ENCODE measurements at regions not wholly inside any gene's neighbourhood (a gene's known extent, or its start where the extent isn't known, plus 50 kb on each side); places are given as distances from the start of the nearest gene placed in this dataset.
"Not testable (repeated sequence)": the region's sequence is repeated elsewhere in the genome, so short reads cannot be mapped to it uniquely, and the experiment has no call there.

GRCh38 chr2:91511166-91511565, 2819.7 kb downstream of the RPIA start:
- not testable (repeated sequence) for DNase-seq (ENCODE audit: low read depth); H3K4me3 ChIP-seq (replicated peaks; ENCODE audit: low read depth, low read length)

GRCh38 chr2:91515966-91516365, 2824.5 kb downstream of the RPIA start:
- DNase-seq (ENCODE audit: low read depth); H3K4me3 ChIP-seq (replicated peaks; ENCODE audit: low read depth, low read length): not testable (repeated sequence)

DNA sequence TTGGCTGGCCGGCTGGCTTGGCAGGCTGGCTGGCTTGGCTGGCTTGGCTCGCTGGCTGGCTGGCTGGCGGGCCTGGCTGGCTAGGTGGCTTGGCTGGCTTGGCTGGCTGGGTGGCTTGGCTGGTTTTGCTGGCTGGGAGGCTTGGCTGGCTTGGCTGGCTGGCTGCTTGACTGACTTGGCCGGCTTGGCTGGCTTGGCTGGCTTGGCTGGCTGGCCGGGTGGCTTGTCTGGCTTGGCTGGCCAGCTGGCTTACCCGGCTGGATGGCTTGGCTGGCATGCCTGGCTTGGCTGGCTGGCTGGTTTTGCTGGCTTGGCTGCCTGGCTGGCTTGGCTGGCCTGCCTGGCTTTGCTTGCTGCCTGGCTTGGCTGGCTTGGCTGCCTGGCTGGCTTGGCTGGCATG, 2825.2 kb downstream of the RPIA start:
- DNase-seq (ENCODE audit: low read depth); H3K4me3 ChIP-seq (replicated peaks; ENCODE audit: low read depth, low read length): not testable (repeated sequence)

DNA sequence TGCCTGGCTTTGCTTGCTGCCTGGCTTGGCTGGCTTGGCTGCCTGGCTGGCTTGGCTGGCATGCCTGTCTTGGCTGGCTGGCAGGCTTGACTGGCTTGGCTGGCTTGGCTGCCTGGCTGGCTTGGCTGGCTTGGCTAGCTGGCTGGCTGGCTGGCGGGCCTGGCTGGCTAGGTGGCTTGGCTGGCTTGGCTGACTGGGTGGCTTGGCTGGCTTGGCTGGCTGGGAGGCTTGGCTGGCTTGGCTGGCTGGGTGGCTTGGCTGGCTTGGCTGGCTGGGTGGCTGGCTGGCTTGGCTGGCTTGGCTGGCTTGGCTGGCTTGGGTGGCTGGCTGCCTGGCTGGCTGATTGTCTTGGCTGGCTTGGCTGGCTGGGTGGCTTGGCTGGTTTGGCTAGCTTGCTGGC, 2826.4 kb downstream of the RPIA start:
- DNase-seq (ENCODE audit: low read depth); H3K4me3 ChIP-seq (replicated peaks; ENCODE audit: low read depth, low read length): not testable (repeated sequence)

DNA sequence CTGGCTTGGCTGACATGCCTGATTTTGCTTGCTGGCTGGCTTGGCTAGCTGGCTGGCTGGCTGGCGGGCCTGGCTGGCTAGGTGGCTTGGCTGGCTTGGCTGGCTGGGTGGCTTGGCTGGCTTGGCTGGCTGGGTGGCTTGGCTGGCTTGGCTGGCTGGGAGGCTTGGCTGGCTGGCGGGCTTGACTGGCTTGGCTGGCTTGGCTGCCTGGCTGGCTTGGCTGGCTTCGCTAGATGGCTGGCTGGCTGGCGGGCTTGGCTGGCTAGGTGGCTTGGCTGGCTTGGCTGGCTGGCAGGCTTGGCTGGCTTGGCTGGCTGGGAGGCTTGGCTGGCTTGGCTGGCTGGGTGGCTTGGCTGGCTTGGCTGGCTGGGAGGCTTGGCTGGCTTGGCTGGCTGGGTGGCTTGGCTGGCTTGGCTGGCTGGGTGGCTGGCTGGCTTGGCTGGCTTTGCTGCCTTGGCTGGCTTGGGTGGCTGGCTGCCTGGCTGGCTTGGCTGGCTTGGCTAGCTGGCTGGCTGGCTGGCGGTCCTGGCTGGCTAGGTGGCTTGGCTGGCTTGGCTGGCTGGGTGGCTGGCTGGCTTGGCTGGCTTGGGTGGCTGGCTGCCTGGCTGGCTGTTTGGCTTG, 2827.0 kb downstream of the RPIA start:
- not testable (repeated sequence) for H3K4me3 ChIP-seq (replicated peaks; ENCODE audit: low read depth, low read length); DNase-seq (ENCODE audit: low read depth)

DNA sequence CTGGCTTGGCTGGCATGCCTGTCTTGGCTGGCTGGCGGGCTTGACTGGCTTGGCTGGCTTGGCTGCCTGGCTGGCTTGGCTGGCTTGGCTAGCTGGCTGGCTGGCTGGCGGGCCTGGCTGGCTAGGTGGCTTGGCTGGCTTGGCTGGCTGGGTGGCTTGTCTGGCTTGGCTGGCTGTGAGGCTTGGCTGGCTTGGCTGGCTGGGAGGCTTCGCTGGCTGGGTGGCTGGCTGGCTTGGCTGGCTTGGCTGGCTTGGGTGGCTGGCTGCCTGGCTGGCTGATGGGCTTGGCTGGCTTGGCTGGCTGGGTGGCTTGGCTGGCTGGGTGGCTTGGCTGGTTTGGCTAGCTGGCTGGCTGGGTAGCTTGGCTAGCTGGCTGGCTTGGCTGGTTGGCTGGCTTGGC, 2827.9 kb downstream of the RPIA start:
- not testable (repeated sequence) for H3K4me3 ChIP-seq (replicated peaks; ENCODE audit: low read depth, low read length); DNase-seq (ENCODE audit: low read depth)

GRCh38 chr2:91519914-91520313, 2828.4 kb downstream of the RPIA start:
- not testable (repeated sequence) for DNase-seq (ENCODE audit: low read depth); H3K4me3 ChIP-seq (replicated peaks; ENCODE audit: low read depth, low read length)

DNA sequence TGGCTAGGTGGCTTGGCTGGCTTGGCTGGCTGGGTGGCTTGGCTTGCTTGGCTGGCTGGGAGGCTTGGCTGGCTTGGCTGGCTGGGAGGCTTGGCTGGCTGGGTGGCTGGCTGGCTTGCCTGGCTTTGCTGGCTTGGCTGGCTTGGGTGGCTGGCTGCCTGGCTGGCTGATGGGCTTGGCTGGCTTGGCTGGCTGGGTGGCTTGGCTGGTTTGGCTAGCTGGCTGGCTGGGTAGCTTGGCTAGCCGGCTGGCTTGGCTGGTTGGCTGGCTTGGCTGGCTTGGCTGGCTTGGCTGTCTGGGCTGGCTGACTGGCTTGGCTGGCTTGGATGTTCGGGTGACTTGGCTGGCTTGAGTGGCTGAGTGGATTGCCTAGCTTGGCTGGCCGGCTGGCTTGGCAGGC, 2829.1 kb downstream of the RPIA start:
- H3K4me3 ChIP-seq (replicated peaks; ENCODE audit: low read depth, low read length); DNase-seq (ENCODE audit: low read depth): not testable (repeated sequence)

DNA sequence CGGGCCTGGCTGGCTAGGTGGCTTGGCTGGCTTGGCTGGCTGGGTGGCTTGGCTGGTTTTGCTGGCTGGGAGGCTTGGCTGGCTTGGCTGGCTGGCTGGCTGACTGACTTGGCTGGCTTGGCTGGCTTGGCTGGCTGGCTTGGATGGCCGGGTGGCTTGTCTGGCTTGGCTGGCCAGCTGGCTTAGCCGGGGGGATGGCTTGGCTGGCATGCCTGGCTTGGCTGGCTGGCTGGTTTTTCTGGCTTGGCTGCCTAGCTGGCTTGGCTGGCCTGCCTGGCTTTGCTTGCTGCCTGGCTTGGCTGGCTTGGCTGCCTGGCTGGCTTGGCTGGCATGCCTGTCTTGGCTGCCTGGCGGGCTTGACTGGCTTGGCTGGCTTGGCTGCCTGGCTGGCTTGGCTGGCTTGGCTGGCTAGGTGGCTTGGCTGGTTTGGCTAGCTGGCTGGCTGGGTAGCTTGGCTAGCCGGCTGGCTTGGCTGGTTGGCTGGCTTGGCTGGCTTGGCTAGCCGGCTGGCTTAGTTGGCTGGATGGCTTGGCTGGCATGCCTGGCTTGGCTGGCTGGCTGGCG, 2829.6 kb downstream of the RPIA start:
- not testable (repeated sequence) for DNase-seq (ENCODE audit: low read depth); H3K4me3 ChIP-seq (replicated peaks; ENCODE audit: low read depth, low read length)

- not testable (repeated sequence) for DNase-seq (ENCODE audit: low read depth); H3K4me3 ChIP-seq (replicated peaks; ENCODE audit: low read depth, low read length)
Measured at GRCh38 chr2:91521944-91522343, 2830.5 kb downstream of the RPIA start.

DNA sequence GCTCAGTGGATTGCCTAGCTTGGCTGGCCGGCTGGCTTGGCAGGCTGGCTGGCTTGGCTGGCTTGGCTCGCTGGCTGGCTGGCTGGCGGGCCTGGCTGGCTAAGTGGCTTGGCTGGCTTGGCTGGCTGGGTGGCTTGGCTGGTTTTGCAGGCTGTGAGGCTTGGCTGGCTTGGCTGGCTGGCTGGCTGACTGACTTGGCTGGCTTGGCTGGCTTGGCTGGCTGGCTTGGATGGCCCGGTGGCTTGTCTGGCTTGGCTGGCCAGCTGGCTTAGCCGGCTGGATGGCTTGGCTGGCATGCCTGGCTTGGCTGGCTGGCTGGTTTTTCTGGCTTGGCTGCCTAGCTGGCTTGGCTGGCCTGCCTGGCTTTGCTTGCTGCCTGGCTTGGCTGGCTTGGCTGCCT, 2831.4 kb downstream of the RPIA start:
- not testable (repeated sequence) for H3K4me3 ChIP-seq (replicated peaks; ENCODE audit: low read depth, low read length)

DNA sequence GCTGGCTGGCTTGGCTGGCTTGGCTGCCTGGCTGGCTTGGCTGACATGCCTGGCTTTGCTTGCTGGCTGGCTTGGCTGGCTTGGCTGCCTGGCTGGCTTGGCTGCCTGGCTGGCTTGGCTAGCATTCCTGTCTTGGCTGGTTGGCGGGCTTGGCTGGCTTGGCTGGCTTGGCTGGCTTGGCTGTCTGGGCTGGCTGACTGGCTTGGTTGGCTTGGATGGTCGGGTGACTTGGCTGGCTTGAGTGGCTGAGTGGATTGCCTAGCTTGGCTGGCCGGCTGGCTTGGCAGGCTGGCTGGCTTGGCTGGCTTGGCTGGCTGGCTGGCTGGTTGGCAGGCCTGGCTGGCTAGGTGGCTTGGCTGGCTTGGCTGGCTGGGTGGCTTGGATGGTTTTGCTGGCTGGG, 2832.3 kb downstream of the RPIA start:
- H3K4me3 ChIP-seq (replicated peaks; ENCODE audit: low read depth, low read length); DNase-seq (ENCODE audit: low read depth): not testable (repeated sequence)

More for the DNA sequence above, 2831.4 kb downstream of the RPIA start:
- not testable (repeated sequence) for DNase-seq (ENCODE audit: low read depth)

DNA sequence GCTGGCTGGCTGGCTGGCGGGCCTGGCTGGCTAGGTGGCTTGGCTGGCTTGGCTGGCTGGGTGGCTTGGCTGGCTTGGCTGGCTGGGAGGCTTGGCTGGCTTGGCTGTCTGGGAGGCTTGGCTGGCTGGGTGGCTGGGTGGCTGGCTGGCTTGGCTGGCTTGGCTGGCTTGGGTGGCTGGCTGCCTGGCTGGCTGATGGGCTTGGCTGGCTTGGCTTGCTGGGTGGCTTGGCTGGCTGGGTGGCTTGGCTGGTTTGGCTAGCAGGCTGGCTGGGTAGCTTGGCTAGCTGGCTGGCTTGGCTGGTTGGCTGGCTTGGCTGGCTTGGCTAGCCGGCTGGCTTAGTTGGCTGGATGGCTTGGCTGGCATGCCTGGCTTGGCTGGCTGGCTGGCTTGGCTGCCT, 2834.1 kb downstream of the RPIA start:
- H3K4me3 ChIP-seq (replicated peaks; ENCODE audit: low read depth, low read length); DNase-seq (ENCODE audit: low read depth): not testable (repeated sequence)

- DNase-seq (ENCODE audit: low read depth); H3K4me3 ChIP-seq (replicated peaks; ENCODE audit: low read depth, low read length): not testable (repeated sequence)
Measured at GRCh38 chr2:91526083-91526482, 2834.6 kb downstream of the RPIA start.

DNA sequence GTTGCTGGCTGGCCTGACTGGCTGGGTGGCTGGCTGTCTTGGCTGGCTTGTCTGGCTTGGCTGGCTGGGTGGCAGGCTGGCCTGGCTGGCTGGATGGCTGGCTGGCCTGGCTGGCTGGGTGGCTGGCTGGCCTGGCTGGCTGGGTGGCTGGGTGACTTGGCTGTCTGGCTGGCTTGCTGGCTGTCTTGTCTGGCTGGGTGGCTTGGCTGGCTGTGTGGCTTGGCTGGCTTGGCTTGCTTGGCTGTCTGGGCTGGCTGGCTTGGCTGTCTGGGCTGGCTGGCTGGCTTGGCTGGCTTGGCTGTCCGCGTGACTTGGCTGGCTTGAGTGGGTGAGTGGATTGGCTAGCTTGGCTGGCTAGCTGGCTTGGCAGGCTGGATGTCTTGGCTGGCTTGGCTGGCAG, 2835.6 kb downstream of the RPIA start:
- not testable (repeated sequence) for H3K4me3 ChIP-seq (replicated peaks; ENCODE audit: low read depth, low read length); DNase-seq (ENCODE audit: low read depth)

GRCh38 chr2:91527491-91528031, 2836.1 kb downstream of the RPIA start:
- H3K4me3 ChIP-seq (replicated peaks; ENCODE audit: low read depth, low read length); DNase-seq (ENCODE audit: low read depth): not testable (repeated sequence)

GRCh38 chr2:91528361-91528760, 2836.9 kb downstream of the RPIA start:
- not testable (repeated sequence) for H3K4me3 ChIP-seq (replicated peaks; ENCODE audit: low read depth, low read length); DNase-seq (ENCODE audit: low read depth)

- not testable (repeated sequence) for H3K4me3 ChIP-seq (replicated peaks; ENCODE audit: low read depth, low read length); DNase-seq (ENCODE audit: low read depth)
Measured at GRCh38 chr2:91536109-91536508, 2844.6 kb downstream of the RPIA start.

DNA sequence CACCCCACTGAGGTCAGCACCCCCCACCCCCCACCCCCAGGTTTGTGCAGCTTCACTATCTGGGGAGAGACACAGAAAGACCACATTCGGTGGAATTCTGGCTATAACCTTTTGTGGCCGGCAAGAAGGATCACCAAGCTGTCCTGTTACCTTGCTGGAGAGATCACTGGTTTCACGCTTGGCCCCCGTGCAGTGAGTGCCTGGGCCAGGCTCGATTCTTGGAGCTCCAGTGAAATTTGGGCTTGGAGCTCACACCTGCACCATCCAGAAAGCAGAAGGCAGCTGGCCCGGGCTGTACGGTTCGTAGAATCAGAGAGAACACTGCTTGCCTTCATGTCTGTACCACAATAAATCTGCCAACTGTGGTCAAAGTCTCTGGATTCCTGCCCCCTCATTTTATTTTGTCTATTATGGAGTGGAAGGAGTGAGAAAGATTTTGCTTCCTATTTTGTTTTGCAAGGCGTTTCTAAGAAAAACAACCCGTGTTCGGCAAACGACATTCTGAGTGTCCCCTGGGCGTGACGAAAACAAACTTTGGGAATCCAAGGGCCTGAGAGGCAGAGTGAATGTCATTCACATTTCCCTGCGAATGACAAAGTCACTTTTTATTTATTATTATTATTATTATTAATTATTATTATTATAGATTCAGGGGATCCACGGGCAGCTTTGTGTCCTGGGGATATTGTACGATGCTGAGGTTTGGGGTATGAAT, 2845.2 kb downstream of the RPIA start:
- DNase-seq (ENCODE audit: low read depth); H3K4me3 ChIP-seq (replicated peaks; ENCODE audit: low read depth, low read length): not testable (repeated sequence)

DNA sequence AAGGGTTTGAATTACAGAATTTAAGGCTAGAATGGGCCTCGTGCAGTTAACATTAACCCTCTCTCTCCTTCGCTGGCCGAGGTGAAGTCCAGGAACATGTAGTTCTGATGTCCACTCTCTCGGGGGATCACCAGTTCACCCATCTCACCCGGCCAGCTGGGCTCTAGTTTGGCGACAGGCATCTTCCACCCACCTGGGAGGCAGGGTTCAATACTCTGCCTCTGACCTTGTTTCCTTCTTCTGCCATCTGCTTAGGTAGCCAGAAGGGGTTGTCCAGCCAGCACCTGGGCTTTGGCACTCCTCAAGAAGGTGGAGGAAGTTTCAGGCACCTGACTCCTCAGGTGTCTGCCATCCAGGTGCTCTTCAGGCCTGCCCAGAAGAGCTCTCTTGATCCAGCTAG, 2857.8 kb downstream of the RPIA start:
- not testable (repeated sequence) for H3K4me3 ChIP-seq (replicated peaks; ENCODE audit: low read depth, low read length); DNase-seq (ENCODE audit: low read depth)
